Spleen (tissue), 7 donors: ENCODE measurements at regions not wholly inside any gene's neighbourhood (a gene's known extent, or its start where the extent isn't known, plus 50 kb on each side); places are given as distances from the start of the nearest gene placed in this dataset.

Source experiments
- CTCF ChIP-seq, 11 experiments: fragments of 200-600 bp in 7 of 11; fragments of 450-650 bp in 4 of 11; sonication (generic) in 4 of 11; IDR thresholded peaks in 8 of 11; conservative IDR thresholded peaks in 3 of 11; 1 replicate in 7 of 11; 2 replicates in 4 of 11; pipeline versions ENCODE4 v1.4.0 to v1.8.0; 2016 to 2021; ENCODE audit warnings: antibody characterized with exemption in 11 of 11, inconsistent platforms in 4 of 11, mild to moderate bottlenecking in 1 of 11
- POLR2A ChIP-seq, 3 donors: fragments of 450-650 bp; IDR thresholded peaks; one replicate each; pipeline ENCODE4 v1.5.1; 2017; ENCODE audit warnings: antibody characterized with exemption in 3 of 3, mild to moderate bottlenecking in 1 of 3
- POLR2AphosphoS5 ChIP-seq, 3 donors: sonication (generic); formaldehyde crosslinking; IDR thresholded peaks; one replicate each; pipeline ENCODE4 v1.5.1; 2017; ENCODE audit warnings: antibody characterized with exemption in 3 of 3
- donor health status: DM: no; HTN: no; CAD: no; lungs with moderate emphysema.
- donor health status: DM: no; HTN: no; CAD: no.
- donor health status: DM: no; HTN: no; CAD: no.

- no peak for TF ChIP-seq CTCF (IDR thresholded peaks at IDR 0.05 in 8 of 11, conservative IDR thresholded peaks at IDR 0.05 in 3 of 11)
- TF ChIP-seq POLR2A (IDR thresholded peaks at IDR 0.05) = no peak
- TF ChIP-seq POLR2AphosphoS5 (IDR thresholded peaks at IDR 0.05) = no peak
These were observed 94.2 kb upstream of the SNTG2 start for GRCh38 chr2:856456-856855.
